Hematopoietic multipotent progenitor cell treated with erythropoietin and hydrocortisone succinate and interleukin-3 and kit ligand, for 6 days (in vitro differentiated cells): ENCODE measurements at regions not wholly inside any gene's neighbourhood (a gene's known extent, or its start where the extent isn't known, plus 50 kb on each side); places are given as distances from the start of the nearest gene placed in this dataset.
A peak's percentile ranks its signal among the peaks of the same experiment; 100 is the strongest.
"Not testable (repeated sequence)": the region's sequence is repeated elsewhere in the genome, so short reads cannot be mapped to it uniquely, and the experiment has no call there.

Experiments
- DNase-seq: peaks from one replicate; pipeline ENCODE4 v3.0.0-alpha.2; 2015

DNA sequence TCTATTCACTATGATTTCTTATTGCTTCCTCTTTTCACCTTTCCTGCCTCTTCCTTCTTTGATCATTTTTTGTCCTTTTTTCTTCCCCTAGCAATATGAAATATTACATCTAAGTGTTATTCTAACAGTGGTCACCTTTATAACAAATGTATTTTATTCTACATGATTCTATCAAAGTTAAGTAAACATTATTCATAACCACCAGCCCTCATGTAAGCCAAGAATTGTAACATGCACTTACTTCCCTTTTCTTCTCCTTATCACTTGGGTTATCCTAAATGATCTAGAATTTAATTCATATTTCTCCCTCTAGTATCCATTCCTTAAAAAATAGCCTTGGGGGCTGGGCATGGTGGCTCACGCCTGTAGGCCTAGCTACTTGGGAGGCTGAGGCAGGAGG lies 88.3 kb upstream of the SLC22A23 start:
- peak; percentile 21 for DNase-seq

DNA sequence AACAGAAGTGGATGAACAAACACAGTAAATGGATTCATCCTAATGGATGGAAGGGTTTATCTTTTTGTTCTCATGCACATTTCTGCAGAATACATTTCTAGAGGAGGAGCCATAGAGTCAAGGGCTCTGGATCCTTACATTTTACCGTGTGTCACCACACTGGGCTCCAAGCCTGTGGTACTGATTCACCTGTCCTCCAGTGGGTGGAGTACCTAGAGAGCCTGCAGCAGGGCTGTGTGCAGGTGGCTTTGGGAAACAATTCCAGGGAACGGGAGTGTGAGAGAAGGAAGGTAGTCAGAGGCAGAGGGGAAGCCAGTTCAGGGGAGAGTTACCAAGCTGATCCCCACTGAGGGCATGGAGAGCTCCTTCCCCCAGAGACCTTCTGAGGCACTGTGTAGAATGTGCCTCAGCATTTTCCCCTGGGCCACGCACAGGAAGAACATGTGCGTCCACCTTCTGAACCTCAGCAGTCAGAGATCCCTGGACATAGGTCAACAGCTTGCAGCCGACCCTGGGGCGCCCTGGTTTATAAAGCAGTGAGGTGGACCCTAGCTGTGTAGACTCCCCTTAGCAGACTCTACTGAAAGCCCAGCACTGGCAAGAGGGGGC lies 85.3 kb upstream of the SLC22A23 start:
- no peak for DNase-seq

DNA sequence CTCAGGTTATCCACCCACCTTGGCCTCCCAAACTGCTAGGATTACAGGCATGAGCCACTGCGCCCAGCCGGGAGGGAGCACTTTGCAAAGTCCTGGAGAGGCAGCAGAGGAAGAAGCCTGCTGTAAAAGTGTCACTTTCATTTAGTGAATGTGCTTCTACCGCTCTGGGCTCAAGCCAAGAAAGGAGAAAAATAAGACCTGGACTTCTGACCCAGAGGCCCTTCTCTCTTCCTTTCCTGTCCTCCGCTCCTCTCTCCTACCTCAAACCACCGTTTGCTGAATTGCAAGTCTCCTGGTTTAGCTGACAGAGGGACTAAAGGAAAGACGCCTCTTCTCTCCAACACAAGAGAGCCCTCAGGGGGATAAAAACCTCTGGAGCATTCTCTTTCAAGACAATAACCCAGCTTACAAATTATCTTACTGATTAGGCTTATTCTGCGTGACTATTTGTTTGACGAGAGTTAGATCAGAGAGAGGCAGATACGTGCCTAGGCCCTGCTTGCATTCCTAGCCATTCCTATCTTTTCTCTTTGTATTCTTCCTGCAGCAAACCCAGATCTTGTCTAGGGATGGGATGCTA lies 84.2 kb upstream of the SLC22A23 start:
- DNase-seq, result no peak

DNA sequence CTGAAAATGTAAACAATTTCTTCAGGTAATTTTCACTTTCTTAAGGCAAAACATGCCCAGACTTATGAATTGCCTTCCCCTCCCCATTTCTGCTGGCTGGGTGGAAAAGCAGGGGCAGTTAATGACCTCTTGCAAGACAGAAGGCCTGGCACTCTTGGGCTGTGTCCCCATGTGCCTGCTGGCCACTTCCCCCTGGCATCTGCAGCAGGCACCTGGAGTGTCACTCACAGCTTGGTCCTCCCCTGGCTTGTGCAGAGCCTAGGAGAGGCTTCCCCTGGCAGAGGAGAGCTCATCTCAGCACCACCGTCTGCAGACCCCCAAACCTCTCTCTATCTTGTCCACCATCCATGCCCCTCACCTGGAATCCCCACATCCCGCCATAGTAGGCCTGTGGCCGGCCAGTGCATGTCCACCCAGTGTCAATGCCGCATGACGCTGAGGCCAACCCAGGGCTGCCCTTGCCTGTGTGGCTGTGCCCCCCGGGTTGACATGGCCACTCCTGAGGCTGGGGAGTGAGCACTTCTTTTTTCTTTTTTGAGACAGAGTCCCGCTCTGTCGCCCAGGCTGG lies 83.5 kb upstream of the SLC22A23 start:
- DNase-seq, result no peak

DNA sequence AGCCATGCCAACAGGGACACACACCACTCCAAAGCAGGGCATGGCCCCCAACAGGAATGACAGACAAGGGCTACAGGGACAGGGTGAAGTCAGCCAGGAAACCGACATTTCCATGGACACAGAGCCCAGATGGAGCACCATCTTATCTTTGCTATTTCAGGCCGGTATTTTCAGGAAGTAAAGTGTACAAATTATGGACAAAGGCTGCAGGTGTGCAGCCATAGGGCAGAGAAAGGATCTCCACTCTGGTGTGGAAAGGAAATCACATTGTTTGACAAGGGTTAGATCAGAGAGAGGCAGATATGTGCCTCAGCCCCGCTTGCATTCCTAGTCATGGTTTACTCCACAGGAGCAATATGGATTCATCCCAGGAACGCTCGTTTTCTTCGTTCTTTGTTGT lies 81.7 kb upstream of the SLC22A23 start:
- no peak for DNase-seq

DNA sequence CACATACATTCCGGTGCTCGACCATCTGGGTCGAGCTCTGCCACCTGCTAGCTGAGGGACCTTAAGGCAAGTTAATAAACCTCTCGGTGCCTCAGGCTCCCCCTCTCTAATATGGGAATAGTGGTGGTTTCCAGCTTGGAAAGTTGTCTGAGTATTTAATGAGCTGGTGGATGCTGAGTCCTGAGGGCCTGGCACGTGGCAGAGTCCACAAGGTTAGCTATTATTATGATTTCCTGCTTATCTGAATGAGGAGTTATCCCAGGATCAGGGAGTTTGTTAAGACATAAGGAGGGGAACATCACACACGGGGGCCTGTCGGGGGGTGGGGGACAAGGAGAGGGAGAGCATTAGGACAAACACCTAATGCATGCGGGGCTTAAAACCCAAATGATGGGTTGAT lies 80.1 kb upstream of the SLC22A23 start:
- no peak for DNase-seq

DNA sequence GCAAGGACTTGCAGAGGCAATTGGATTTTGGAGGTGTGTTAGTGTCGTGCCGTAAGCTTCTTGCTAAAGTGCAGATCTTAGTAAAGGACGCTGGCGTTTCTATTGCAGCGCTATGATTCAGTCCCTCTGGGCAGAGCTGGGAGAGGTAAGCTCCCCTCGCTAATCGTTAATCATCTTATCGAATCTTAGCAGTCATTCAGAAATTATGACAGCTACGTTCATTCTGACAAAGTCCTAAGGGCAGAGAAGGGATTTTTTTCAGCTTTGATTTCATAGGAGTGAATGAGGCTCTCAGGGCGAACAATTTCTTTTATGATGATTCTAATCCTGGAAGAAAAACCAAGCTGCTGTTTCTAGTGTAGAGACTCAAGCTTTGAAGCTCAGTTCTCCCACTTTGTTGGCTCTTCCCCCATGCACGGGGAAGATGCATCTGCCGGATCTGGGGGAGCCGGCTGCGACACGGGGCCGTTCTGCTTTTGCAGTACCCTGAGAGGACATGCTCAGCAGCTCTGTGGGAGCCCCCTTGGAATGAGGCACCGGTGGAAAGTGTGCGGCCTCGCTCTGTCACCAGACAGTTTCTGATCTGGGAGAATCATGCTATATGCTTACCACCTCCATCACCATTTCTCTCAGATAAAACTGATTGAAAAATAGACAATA lies 79.1 kb upstream of the SLC22A23 start:
- no peak for DNase-seq

DNA sequence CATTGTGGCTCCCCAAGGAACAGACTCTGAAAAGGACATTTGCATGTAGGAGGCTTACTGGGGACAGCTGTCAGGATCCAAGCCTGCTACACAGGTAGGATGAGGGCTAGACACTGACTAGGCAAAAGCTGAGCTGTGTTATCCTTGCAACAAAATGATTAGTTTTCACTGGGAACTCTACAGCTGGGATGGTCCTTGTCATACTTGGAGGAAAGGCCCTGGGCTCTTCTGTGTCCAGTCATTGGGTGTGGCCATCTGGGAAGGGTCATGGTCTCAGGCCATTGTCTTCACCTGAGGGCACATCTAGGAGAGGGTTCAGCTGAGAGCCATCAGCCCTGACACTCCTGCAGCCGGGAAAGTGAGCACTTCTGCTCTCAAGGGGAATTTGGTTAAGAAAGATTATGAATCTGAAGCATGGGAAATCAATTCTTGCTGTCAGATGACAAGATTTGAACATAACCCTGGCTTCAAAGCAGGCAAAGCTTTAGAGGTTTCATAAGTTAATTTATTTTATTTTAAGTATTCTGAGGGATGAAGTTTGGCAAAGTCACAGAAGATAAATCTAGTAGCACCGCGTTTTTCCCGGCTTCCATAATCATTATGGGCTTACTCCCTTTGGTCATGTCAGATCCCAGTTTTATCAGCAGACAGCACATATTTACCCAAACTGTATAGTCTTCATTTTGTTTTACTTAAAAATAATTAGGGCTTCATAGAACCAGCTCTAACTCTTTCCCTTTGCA lies 78.4 kb upstream of the SLC22A23 start:
- no peak for DNase-seq

DNA sequence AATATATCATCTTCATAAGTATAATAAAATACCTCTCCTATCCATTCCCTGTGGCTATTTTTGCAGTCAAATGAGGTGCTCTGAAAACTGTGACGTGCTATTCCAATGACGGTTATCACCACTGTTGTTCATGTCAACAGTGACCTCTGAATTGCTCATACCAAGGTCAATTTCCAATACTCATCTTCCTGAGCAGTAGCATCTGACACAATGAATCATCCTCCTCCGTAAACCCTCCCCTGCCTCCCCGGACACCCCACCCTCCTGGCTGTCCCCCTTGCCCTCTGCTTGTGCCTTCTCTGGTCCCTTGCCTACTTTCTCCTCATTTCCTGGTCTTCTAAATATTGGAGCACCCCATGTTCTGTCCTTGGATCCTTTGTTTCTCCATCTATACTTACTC lies 77.7 kb upstream of the SLC22A23 start:
- DNase-seq, result no peak

DNA sequence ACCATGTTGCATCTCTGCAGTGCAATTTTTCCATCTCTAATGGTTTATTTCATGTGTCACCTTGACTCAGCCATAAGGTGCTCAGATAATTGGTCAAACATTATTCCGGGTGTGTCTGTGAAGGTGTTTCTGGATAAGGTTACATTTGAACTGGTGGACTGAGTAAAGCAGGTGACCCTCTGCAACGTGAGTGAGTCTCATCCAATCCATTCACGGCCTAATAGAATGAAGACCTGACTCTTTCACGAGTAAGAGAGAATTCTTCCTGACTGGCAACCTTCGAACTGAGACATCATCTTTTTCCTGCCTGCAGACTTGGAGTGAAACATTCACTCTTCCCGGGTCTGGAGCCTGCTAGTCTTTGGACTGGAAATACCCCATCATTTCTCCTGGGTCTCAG lies 77.1 kb upstream of the SLC22A23 start:
- no peak for DNase-seq

DNA sequence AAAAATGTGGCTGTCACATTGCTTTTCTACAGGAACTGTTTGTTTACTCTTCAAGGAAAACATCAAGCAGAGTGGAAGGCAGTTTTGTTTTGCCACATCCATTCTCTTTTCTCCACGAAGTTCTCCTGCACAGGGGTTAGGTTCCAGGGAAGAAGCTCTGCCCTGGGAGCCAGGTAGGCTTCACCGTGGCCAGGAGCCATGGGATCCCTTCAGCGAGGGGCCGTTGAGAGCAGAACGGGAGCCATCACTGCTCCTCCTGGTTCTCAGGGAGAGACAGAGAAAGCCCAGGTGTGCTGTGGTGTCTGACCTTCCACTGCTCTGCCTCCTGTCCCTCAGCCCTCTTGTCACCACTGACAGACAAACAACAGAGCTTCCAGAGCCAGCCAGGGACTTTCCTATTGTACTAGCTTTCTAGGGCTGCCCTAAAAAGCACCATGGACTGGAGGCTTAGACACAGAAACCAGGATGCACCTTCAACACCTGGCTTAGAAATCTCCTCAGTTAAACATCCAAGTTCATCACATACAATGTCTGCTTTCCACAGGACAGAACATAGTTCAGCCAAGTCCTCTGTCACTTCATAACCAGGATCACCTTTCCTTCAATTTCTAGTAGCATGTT lies 75.6 kb upstream of the SLC22A23 start:
- DNase-seq, result no peak

DNA sequence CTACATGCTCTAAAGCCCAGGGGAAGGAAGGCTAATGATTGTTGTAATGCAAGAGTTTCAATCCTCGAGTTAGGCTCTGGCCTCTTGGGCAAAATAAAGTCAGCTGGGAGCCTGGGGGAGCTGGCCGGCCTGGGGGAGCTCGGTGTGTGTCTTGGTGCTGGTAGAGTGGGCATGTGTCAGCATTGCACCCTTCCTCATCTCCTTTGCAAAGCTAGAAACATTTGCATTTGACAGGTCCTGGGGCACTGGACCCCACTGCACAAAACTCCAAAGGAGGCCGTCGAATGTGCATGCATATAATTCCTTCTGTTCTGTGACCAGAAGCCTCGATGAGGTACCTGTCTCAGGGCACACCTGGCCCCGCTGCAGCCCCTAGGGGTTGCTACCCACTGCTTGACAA lies 74.6 kb upstream of the SLC22A23 start:
- DNase-seq, result no peak

DNA sequence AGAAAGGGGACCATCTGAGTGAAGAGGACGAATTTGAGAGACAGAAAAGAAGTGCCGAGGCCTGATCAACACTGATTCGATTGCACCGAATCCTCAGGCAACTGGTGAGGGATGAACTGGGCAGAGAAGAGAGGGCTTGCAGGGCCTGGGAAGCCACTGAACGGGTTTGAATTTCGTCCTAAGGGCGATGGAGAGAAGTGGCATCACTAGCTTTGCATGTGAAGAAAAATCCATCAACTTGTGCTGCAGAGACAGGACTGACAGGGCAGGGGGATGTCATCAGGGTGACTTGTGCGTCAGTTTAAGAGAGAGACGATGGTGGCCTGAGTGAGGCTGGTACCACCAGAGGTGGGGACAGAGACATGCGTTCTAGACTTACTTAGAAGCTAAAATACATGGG lies 73.7 kb upstream of the SLC22A23 start:
- no peak for DNase-seq

DNA sequence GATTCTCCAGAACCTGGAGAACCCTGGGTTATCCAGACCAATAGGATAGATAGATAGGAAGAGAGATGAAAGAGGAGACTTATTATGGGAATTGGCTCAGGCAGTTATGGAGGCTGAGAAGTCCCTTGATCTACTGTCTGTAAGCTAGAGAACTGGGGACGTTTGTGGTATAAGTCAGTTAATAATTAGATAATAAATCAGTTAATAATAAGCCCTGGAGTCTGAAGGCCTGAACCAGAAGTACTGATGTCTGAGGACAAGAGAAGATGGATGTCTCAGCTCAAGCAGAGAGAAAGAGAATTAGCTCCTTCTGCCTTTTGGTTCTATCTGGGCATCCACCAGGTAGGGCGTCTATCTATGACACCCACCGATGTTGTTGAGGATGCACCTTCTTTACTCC lies 72.9 kb upstream of the SLC22A23 start:
- no peak for DNase-seq

DNA sequence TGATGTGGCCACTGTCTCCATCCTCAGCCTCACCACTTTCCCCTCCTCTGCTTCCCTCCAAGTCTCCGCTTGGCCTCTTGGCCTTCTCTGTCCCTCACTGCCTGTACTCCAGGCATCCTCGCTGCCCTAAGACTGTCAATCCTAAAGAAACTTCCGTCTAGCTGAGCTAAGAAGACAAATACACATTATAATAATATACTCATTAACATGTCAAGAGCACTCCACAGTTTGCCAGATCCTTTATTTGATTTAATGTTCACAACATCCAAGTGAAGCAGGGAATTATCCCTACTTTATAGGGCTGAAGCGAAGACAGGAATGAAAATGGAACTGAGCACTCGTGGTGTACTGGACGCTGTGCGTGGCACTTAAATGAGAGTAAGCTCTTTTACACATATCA lies 72.4 kb upstream of the SLC22A23 start:
- no peak for DNase-seq

DNA sequence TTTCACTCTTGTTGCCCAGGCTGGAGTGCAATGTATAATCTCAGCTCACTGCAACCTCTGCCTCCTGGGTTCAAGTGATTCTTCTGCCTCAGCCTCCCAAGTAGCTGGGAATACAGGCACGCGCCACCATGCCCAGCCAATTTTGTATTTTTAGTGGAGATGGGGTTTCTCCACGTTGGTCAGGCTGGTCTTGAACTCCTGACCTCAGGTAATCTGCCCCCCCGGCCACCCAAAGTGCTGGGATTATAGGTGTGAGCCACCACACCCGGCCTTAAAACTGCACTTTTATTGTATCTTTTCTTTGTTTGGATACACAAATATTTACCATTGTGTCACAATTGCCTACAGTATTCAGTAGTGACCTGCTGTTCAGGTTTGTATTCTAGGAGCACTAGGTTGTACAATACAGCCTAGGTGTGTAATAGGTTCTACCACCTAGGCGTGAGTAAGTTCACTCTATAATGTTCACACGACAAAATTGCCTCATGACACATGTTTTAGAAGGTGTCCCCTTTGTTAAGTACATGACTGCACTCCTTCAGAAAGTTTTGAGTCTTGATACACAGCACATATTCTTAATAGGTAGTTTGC lies 71.3 kb upstream of the SLC22A23 start:
- DNase-seq, result not testable (repeated sequence)

DNA sequence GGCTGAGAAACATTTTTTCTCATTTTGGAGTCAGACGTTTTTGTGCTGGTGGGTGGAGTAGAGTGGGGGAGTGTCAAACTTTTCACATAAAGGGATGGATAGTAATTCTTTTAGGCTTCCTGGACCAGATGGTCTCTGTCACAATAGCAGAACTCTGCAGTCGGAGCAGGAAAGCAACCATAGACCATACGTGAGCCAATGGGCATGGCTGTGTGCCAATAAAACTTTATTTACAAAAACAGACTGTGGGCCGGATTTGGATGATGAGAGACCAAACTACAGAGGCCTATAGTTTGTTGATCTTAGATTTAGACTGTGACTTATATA lies 70.8 kb upstream of the SLC22A23 start:
- no peak for DNase-seq

DNA sequence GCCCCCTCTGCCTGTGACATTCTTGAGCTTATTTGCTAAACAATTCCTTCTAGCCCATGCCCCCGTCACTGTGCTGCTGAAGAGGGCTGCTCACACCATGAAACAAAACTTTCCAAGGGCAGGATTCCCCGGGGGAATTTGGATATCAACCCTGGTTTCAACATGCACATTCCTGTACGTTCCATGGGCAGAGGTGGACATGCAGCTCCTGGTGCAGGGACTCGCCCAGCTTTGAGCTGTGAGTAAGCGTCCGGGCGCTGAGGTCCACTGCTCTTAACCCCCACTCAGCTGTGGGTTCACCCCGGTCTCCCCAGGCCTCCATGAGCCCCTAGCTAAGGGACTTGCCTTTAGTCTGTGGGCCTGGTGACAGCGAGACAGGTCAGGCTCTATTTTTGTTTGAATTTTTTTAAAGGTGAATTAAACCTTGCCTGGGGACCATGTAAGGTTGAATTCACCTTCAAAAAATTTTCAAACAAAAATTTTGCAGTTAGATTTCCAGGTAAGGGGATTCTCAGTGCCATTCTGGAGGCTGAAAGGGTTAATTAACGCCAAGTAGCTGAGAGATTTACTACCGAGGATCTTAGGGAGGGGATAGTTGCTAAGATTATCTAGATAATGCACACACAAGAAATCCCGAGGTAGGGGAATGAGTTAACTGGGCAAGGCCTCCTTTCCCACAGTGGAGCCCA lies 70.3 kb upstream of the SLC22A23 start:
- no peak for DNase-seq

DNA sequence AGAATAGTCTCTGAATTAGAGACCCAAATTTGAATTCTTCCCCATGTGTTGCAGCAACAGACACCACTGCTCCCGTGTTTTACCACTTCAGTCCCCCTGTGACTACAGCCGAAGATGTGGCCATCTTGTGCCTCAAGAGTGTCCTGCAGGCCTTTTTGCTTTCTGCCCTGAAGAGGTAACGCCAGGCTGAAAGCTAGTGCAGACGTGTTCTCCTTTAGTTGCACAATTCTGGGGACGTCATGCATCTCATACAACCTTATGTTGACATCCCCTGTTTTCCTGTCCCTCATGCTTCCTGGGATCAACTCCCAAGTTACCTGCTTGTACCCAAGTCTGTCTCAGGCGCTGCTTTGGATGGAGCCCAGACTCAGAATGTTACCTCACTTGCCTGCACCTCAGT lies 69.1 kb upstream of the SLC22A23 start:
- no peak for DNase-seq

DNA sequence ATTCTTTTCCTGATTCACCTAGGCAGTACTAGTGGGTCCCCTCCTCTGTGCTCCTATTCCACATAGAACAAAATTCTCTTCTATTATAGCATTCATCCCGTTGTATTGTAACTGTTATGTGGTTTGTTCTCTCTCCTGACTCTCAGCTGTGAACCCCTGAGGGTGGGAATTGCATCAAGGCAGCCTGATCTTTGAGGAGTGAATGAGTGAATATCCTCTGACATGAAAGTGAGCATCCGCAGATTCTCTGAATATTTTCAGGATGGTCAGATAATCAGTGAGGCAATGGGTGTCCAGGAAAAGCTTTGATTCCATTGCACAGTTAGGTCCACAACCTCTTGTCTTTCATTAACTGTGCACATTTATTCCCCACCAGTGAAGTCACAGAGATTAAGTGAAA lies 67.6 kb upstream of the SLC22A23 start:
- DNase-seq, result no peak

DNA sequence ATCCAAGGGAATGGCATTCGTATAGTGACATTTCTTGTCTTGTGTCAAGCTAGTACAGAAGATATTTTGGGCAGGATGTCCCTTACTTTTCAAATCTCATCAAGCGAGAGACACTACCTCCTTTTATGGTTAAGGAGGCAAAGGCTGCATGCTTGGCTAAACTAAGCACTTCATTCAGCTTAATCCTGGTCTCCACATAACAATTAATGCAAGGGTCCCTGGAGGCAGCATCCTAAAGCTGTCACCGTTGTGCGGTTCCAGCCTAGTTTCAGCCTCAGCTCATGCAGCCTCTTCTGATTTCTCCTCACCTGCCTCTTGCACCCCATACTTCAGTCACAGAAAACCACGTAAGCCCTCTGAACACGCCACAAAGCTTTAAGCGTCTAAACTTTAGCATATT lies 67.1 kb upstream of the SLC22A23 start:
- DNase-seq, result no peak

DNA sequence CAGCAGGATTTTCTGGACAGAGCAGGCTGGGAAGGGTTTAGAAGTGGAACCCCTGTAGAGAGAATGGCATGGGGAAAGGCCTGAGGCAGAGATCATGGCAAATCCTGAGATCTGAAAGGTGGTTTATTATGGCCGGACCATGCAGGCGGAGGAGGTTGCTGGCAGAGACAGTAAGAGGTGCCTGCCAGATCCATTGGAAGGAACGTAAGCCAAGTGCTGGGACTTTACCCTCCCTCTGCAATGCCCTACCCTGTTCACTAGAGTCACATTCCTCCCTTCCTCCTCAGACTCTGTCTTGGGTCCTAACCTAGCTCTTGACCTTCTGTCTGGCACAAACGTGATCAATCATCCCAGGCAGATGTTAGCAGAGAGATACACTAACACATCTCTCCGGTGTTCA lies 66.4 kb upstream of the SLC22A23 start:
- no peak for DNase-seq
